DMS114 treated with DMSO at 0.1 percent for 48 hours (cell line): ENCODE measurements at regions not wholly inside any gene's neighbourhood (a gene's known extent, or its start where the extent isn't known, plus 50 kb on each side); places are given as distances from the start of the nearest gene placed in this dataset.
"Not testable (repeated sequence)": the region's sequence is repeated elsewhere in the genome, so short reads cannot be mapped to it uniquely, and the experiment has no call there.

ENCODE experiments used
- DNase-seq: peaks from one replicate; lab custom pipeline; 2025; ENCODE audit not compliant: unreplicated experiment; lab: John Stamatoyannopoulos, UW

GRCh38 chr1:99534638-99534930 lies 111.3 kb upstream of the PALMD start:
- DNase-seq, result no peak

DNA sequence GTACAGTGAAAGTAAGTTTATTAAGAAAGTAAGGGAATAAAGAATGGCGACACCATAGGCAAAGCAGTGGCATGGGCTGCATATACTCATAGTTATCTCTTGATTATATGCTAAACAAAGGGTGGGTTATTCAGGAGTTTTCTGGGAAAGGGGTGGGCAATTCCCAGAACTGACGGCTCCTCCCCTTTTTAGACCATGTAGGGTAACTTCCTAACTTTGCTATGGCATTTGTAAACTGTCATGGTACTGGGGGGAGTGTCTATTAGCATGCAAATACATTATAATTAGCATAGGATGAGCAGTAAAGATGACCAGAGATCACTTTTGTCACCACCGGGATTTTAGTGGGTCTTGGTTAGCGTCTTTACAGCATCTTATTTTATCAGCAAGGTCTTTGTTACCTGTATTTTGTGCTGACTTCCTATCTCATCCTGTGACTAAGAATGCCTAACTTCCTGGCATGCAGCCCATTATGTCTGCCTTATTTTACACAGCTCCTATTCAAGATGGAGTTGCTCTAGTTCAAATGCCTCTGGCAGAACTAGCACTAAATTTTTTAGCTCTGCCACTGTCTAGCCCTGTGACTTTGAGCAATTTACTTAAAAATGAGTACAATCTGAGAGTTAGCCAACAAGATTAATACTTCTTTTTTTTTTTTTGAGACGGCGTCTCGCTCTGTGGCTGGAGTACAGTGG lies 110.3 kb upstream of the PALMD start:
- no peak for DNase-seq

DNA sequence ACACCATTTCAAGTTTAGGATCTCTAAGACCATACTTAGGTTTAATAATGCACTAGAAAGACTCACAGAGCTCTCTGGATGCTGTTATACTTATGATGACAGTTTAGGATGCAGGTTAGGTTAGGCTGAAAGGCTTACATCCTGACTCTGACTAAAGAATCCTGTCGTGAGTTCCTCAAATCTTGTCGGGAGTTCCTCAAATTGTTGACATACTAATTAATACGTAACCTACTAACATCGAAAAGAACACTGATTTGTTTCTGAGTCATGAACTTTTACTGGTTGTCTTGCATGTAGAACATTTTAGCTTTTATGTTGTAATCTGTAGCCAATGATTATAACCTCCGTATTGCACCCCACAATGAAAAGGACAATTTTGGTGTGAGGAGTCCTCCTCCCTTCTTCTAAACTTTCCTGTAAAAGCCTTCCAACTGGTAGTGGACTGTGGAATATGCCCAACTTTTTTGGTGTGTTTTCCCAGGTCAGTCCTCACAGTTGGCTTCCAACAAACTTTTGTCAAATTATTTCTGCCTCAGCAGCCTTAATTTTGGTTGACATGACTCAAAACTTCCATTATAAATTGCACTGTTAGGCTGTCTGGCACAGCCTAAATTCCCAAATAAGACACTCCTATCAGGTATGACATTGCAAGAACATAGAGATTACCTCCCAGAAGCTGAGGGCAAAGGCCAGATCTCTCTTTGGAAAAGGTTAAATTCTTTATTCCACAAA lies 107.9 kb upstream of the PALMD start:
- no peak for DNase-seq

GRCh38 chr1:99538618-99538956 lies 107.3 kb upstream of the PALMD start:
- no peak for DNase-seq

- no peak for DNase-seq
Measured at GRCh38 chr1:99539131-99539530, 106.8 kb upstream of the PALMD start.

DNA sequence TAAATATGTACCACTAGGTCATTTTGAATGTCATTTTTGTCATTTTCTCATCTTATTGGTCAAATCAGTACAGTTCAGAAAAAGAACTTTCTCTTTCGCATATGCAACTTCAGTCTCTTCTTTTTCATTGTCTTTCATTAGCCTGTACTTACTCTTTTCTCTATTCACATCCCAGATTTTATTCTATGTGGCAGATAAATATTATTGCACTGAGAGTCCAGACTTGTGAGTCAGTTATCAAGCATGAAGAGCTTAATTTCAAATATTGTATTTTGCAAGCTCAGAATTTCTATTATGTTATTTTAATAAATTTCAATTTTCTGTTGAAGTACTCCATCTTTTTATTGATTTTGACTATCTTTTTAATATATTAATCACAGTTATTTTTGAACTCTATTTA lies 105.2 kb upstream of the PALMD start:
- no peak for DNase-seq

DNA sequence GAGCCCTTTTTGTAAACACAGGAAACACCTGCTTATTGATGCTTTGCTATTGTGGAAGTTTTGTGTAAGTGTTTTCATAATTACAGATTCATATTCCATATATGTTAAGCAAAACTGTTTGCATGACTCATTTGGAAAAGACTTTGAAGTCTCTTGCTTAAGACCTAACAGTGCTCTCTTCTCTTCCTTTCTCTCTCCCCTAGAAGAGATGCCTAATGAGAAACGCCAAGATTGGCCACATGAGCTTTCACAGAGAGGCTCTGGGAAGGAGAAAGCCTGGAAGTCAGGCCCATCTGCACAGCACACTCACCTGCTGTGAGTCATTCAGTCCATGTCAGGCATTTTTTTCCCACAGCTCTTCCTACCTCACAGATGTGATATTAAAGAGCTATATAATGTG lies 101.6 kb upstream of the PALMD start:
- no peak for DNase-seq

DNA sequence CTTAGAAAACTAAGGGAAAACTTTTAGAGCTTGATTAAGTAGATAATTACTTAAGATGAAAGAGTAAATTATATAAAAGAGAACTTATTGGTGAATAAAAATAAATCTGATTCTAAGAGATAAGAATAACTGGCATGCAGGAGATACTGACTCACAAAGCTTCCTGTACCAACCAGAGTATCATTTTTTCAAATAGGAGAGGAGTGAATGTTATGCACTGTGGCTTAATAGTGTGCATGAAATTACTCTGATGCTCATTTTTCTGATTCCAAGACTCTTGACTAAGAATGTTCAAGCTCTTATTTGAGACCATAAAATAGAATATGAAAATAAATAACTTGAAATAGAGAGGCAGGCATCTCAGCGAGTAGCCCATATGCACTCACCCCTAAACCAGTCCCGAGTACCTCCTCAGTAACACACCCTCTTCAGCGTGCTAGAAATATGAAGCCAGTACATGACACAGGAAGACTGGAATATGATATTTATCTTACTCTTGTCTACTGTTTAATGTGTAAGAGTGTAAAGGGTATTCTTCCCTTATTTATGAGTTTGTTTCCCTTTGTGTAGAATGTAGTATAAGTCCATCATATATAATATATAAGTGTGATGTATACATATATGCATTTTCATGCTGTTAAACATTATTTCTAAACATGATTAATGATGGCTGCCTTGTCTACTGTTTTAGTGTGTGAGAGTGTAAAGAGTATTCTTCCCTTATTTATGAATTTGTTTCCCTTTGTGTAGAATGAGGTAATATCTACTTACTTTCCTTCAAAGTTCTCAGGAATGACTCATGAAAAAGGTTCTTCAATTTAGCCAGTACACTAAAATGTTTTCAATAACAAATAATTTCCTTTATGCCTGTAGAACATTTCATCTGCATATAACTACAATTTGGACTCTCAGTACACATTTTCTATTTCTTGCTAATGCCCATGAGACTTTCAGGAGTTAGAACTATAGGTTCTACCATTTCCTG lies 99.2 kb upstream of the PALMD start:
- DNase-seq, result no peak

GRCh38 chr1:99548943-99549605 lies 96.8 kb upstream of the PALMD start:
- DNase-seq, result no peak

- no peak for DNase-seq
Measured at GRCh38 chr1:99550198-99550597, 95.7 kb upstream of the PALMD start.

DNA sequence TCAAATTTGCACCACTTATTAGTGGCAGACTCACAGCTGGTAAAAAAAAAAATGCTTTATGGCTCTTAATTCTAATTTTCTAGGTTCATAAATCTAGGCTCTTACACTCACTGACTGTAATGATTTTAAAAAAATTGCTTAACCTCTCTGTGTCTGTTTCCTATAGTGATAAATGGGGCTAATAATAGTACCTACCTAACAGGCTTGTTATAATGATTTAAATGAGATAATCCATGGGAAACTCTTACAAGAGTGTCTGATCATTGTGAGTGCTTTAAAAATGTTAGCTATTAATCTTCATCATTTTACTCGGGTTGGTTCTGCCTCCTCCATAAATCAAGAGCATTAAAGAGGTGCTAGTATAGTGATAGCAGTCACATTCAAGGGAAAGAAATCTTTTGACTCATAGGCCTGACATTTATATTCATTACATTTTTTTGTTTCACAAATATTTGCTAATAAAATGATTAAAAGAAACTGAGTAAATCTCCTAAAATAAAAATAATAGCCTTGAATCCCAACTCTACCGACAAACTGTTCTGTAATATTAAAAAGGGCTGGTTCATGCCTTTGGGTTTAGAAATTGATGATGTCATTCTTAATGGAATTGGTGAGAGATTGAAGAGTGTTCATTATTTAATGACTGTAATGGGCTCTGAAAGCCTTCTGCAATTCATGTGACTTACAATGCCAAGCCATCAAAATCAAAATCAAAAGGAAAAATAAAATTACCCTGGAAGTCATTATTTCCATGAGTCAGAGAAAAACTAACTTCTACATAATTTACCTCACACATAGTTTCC lies 93.9 kb upstream of the PALMD start:
- DNase-seq, result no peak

DNA sequence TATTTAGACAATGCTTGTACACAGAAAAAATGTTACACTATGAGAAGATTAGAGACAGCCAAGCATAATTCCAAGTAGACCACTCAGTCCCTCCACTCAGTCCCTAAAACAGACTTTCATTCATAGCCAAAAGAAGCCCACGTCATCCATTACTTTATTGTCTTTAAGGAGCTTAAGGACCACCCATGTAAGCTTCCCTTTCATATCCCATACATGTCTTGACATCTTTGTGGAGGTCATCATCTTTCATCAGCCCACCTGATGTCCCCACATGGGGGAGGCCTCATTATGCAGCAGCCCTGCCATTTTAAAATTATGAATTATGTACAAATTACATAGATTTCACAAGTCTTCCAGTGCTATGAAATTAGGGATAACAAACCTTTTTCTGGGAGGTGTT lies 92.6 kb upstream of the PALMD start:
- no peak for DNase-seq

DNA sequence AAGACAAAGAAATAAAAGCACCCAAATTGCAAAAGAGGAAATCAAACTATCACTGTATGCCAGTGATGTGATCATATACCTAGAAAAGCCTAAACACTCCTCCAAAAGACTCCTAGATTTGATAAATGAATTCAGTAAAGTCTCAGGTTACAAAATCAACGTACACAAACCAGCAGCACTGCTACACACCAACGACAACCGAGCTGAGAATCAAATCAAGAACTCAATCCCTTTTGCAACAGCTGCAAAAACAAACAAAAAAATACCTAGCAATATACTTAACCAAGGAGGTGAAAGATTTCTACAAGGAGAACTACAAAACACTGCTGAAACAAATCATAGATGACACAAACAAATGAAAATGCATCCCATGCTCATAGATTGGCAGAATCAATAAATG lies 92.1 kb upstream of the PALMD start:
- DNase-seq, result not testable (repeated sequence)

- DNase-seq, result no peak
Measured at GRCh38 chr1:99554727-99555126, 91.2 kb upstream of the PALMD start.

DNA sequence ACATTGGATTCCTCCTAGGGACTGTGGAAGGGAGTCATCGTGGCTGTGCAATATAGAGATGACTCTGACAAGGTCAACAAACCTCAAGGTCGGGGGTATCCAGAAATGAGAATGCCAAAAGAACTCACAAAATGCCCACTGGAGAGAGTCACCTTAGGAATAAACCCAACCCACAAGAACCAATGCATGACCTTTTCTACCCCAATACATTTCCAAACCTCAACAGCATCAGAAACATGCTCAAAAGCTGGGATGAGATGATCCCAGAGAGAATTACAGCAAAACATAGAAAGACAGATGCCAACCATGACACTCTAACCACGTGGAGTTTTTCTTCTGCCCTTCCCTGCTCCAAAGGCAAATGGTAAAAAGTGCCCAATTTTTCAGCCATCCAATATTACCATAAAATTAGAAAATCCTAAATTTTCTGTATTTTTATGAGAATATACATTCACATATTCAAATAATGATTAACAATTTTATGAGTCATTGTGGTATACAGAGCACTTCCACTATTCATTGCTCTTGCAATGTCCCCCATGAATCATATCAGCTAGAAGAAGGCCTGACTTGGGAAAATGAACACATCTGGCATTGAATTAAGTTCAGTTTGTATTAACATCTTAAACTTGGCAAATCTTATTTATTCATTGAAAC lies 88.2 kb upstream of the PALMD start:
- no peak for DNase-seq

DNA sequence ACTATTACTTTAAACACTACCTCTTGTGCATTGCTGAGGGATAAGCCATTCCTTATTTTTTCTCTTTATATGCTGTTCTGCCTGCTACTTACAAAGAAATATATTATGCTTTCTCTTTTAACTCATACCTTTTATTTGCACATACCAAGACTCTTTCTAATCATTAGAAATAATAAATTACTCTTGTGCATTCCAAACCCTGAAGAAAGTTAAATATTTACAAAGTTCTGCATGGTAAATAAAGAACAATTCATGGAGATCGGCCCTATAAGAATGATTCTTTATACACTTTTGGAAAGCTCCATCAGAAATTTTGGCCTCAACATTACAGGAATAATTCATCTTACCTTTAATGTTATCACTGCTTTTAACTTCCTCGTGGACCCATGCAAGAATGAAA lies 86.7 kb upstream of the PALMD start:
- DNase-seq, result no peak

DNA sequence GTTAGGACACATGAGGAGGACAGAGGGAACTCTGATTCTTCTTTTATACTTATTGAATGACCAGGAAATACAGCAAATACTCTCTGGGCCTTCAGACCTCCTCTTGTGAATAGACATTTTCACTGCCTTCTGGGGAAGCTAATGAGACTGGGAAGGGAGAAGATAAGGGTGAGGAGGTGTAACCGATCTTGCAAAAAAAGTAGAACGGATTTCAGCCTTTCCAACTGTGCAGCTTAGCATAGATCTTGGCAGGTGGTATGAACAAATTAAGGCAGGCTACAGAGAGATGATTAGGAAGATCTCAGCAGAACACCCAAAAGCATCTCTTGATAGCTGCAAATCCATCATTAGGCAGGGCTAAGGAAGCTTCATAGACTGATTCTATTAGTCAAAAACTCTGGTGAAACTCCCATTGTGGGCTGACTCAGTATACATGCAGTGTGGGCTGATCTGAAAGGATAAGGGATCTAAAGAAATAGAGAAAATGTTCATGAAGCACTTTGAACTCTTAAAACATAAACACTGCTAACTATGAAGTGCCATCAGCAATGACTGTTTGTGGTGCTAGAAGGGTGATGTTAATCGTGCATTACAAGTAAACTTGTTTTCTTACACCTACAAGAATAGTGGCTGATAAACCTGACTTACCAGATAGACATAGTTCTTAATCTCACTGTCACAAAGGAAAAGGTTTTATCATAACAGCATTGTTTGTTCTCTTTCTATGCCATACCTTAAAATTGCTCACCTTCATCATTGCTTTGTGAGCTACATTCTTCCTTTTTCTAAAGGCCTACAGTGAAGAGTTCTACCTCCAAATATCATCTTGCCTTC lies 85.5 kb upstream of the PALMD start:
- DNase-seq, result no peak

DNA sequence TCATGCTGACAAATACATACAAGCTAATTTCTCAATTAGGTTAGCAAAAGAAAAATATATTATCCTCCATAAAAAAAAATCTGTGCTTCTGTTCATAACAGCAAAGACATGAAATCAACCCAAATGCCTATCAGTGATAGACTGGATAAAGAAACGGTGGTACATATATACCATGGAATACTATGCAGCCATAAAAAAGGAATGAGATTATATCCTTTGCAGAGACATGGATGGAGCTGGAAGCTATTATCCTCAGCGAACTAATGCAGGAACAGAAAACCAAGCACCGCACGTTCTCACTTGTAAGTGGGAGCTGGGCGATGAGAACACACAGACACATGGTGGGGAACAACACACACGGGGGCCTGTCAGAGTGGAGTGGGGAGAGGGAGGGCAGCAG lies 84.0 kb upstream of the PALMD start:
- DNase-seq, result no peak

- no peak for DNase-seq
Measured at GRCh38 chr1:99565606-99566289, 80.2 kb upstream of the PALMD start.
